A549 (cell line): ENCODE measurements at regions not wholly inside any gene's neighbourhood (a gene's known extent, or its start where the extent isn't known, plus 50 kb on each side); places are given as distances from the start of the nearest gene placed in this dataset.

Source experiments
- ATAC-seq, 2 experiments: fragments of 200-7000 bp in 1 of 2; fragments of >200 bp in 1 of 2; cut with Nextera tagmentation in 1 of 2; cut with Tn5 transposase in 1 of 2; 3 replicates each; pipeline versions ENCODE4 v1.8.0 to v1.9.1; 2018 to 2020; ENCODE audit warnings: mild to moderate bottlenecking in 1 of 2, moderate library complexity in 1 of 2
- CTCF ChIA-PET: fragments of 300-600 bp; sonication (Branson Sonifier 250); formaldehyde crosslinking; extraction: SDS; loops from one replicate; lab custom pipeline; 2021; ENCODE audit warnings: antibody characterized with exemption, inconsistent platforms; lab: Yijun Ruan, JAX
- POLR2A ChIA-PET: fragments of 350-600 bp; formaldehyde crosslinking; extraction: SDS; loops from one replicate; lab custom pipeline; 2021; ENCODE audit warnings: antibody characterized with exemption, inconsistent platforms; lab: Yijun Ruan, JAX
- DNase-seq, 2 experiments: peaks; one replicate each; pipeline versions ENCODE4 v3.0.0 to v3.0.0-alpha.2; 2011 to 2016; ENCODE audit warnings: low read depth in 1 of 2, low spot score in 1 of 2
- FAIRE-seq: peaks from 2 replicates; lab custom pipeline; 2011; peaks lifted over from hg19 to GRCh38; lab: Jason Lieb, UNC
- H3K27ac ChIP-seq, 2 experiments: fragments of >200 bp; sonication (Bioruptor Twin); formaldehyde crosslinking; 3 replicates each; pipeline ENCODE4 v1.5.1; 2016 to 2017
- H3K4me1 ChIP-seq: fragments of >200 bp; sonication (Bioruptor Twin); formaldehyde crosslinking; 3 replicates; pipeline ENCODE4 v1.6.1; 2016
- H3K4me2 ChIP-seq: fragments of >200 bp; sonication (Bioruptor Twin); formaldehyde crosslinking; 3 replicates; pipeline ENCODE4 v1.6.1; 2016
- H3K4me3 ChIP-seq: fragments of >200 bp; sonication (Bioruptor Twin); formaldehyde crosslinking; 3 replicates; pipeline ENCODE4 v1.5.1; 2016
- H3K9me3 ChIP-seq: fragments of >200 bp; sonication (Bioruptor Twin); formaldehyde crosslinking; 3 replicates; pipeline ENCODE4 v1.6.1; 2016
- CEBPB ChIP-seq, 2 experiments: fragments of >200 bp in 1 of 2; sonication (Bioruptor Twin) in 1 of 2; formaldehyde crosslinking in 1 of 2; IDR thresholded peaks; 2 replicates each; pipeline ENCODE4 v1.6.1; 2012 to 2016
- CHD4 ChIP-seq: fragments of 200-600 bp; sonication (generic); IDR thresholded peaks from 2 replicates; pipeline ENCODE4 v1.6.1; 2016; ENCODE audit warnings: antibody characterized with exemption, mild to moderate bottlenecking, borderline replicate concordance
- ESRRA ChIP-seq: fragments of 150-350 bp; IDR thresholded peaks from 2 replicates; pipeline ENCODE4 v1.6.1; 2014; ENCODE audit warnings: mild to moderate bottlenecking, low read length, borderline replicate concordance
- FOXS1 ChIP-seq: fragments of 250-450 bp; sonication (Bioruptor Pico); IDR thresholded peaks from 2 replicates; pipeline ENCODE4 v1.5.0; 2020; ENCODE audit warnings: mild to moderate bottlenecking, moderate library complexity
- HOXA7 ChIP-seq: fragments of 250-450 bp; sonication (Bioruptor Pico); IDR thresholded peaks from 2 replicates; pipeline ENCODE4 v1.5.0; 2020; ENCODE audit warnings: mild to moderate bottlenecking, moderate library complexity
- HOXB13 ChIP-seq: fragments of 250-450 bp; sonication (Bioruptor Pico); IDR thresholded peaks from 2 replicates; pipeline ENCODE4 v1.5.0; 2020; ENCODE audit warnings: low read depth, mild to moderate bottlenecking, moderate library complexity
- KDM1A ChIP-seq: fragments of 200-600 bp; sonication (generic); IDR thresholded peaks from 2 replicates; pipeline ENCODE4 v1.6.1; 2016; ENCODE audit warnings: low read depth, mild to moderate bottlenecking
- MAFK ChIP-seq: fragments of 450-650 bp; IDR thresholded peaks from 2 replicates; pipeline ENCODE4 v1.6.1; 2014; ENCODE audit not compliant: partially characterized antibody
- MAZ ChIP-seq: fragments of 150-350 bp; IDR thresholded peaks from 2 replicates; pipeline ENCODE4 v1.6.1; 2014; ENCODE audit warnings: antibody characterized with exemption, low read depth, low read length, borderline replicate concordance
- POLR2A ChIP-seq: IDR thresholded peaks from 2 replicates; pipeline ENCODE4 v1.6.1; 2012; ENCODE audit warnings: mild to moderate bottlenecking, low read length
- RAD21 ChIP-seq, 2 experiments: fragments of >200 bp in 1 of 2; sonication (Bioruptor Twin) in 1 of 2; formaldehyde crosslinking in 1 of 2; IDR thresholded peaks in 1 of 2; conservative IDR thresholded peaks in 1 of 2; 2 replicates in 1 of 2; 3 replicates in 1 of 2; pipeline ENCODE4 v1.6.1; 2012 to 2018; ENCODE audit warnings: inconsistent platforms in 1 of 2
- RCOR1 ChIP-seq: fragments of 150-350 bp; IDR thresholded peaks from 2 replicates; pipeline ENCODE4 v1.6.1; 2014; ENCODE audit warnings: antibody characterized with exemption, low read length, low read depth
- REST ChIP-seq: fragments of 200-600 bp; sonication (generic); IDR thresholded peaks from 2 replicates; pipeline ENCODE4 v1.6.1; 2016; ENCODE audit warnings: antibody characterized with exemption, mild to moderate bottlenecking, moderate library complexity
- RFX5 ChIP-seq: fragments of 450-650 bp; IDR thresholded peaks from 2 replicates; pipeline ENCODE4 v1.7.1; 2014; ENCODE audit warnings: antibody characterized with exemption, mild to moderate bottlenecking, moderate library complexity
- SMC3 ChIP-seq: fragments of >200 bp; sonication (Bioruptor Twin); formaldehyde crosslinking; IDR thresholded peaks from 3 replicates; pipeline ENCODE4 v1.6.1; 2018; ENCODE audit warnings: inconsistent platforms
- ZFP36 ChIP-seq: fragments of 450-650 bp; IDR thresholded peaks from 2 replicates; pipeline ENCODE4 v1.6.1; 2014; ENCODE audit warnings: borderline replicate concordance; ENCODE audit not compliant: partially characterized antibody
- ZSCAN20 ChIP-seq: fragments of 250-450 bp; sonication (Bioruptor Pico); IDR thresholded peaks from 2 replicates; pipeline ENCODE4 v1.8.0; 2022; ENCODE audit warnings: mild to moderate bottlenecking, moderate library complexity
- WGBS: methylation state at CpG from one replicate; pipeline ENCODE4 v1.1.6; 2017; ENCODE audit errors: missing lambda C conversion rate; 5-methylcytosine and 5-hydroxymethylcytosine counted together
- TF ChIP-seq, protein P1 (sequence below): fragments of >200 bp; sonication (Bioruptor Twin); formaldehyde crosslinking; IDR thresholded peaks from 3 replicates; pipeline ENCODE4 v1.5.1; 2016

DNA sequence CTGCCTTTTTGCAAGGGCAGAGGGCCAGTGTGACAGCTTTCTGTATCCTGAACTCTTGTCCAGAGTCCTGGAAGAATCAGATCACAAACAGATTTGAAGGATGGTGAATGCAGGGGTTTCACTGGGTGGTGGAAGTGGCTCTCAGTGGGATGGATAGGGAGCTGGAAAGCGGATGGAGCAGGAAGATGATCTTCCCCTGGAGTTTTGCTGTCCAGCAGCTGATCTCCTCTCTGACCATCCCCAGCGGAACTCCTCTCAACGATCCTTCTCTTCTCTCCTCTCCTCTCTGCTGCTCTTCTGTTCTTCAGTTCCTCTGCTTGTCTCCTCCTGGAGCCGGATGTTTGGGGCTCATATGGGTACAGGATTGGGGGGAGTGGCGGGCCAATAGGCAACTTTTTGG, 108.3 kb upstream of the HMHB1 start:
- ChIA-PET CTCF (no interaction called here), POLR2A (no interaction called here)
- Histone ChIP-seq H3K4me3 (no peak overlapping the region), H3K4me2 (no peak overlapping the region), H3K4me1 (no peaks in the 10 kb centered on the region), H3K27ac (no peak overlapping the region), H3K9me3 (no peaks in the 10 kb centered on the region)
- DNase-seq (no peak), ATAC-seq (no peak), FAIRE-seq (no peak)
- WGBS, result 79% methylated on average over 5 of the region's 5 CpGs
- TF ChIP-seq ZFP36 (no peak), REST (peak; percentile 24; the same call in 1 of the 2 replicates)

DNA sequence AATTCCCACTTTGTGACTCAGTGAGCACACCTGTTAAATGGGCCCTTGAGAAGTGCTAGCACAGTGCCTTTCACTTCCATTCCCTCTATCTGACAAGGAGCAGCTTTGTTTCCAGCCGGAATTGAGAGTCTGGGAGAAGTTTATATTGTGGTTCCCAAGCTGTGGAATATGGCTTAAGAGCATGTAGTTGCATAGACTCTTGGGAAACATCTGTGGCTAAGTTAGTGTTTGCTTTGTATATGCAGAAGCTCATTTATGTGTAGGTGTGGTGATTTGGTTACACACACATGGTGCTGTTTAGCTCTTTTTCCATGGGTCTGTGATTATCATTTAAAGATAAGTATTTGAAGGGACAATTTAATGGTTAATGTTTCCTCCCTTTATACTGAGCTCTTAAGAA, 110.5 kb upstream of the HMHB1 start:
- POLR2A ChIA-PET, result no interaction called here
- 93% methylated on average over 1 of the region's 1 CpG for WGBS
- ATAC-seq (no peak), DNase-seq (no peak), FAIRE-seq (no peak)
- Histone ChIP-seq H3K4me2 (no peak overlapping the region), H3K4me3 (no peak overlapping the region), H3K4me1 (no peaks in the 10 kb centered on the region), H3K27ac (no peak overlapping the region), H3K9me3 (no peaks in the 10 kb centered on the region)
- CTCF ChIA-PET, result interaction anchor here (0.9 kb wide), 1 partner anchor 11 kb away, joined by 3 read pairs; no protein-coding TSS in a partner anchor
- TF ChIP-seq MAFK (no peak), KDM1A (no peak), MAZ (no peak), HOXA7 (no peak), FOXS1 (no peak), RFX5 (no peak), ESRRA (no peak), RCOR1 (no peak)

DNA sequence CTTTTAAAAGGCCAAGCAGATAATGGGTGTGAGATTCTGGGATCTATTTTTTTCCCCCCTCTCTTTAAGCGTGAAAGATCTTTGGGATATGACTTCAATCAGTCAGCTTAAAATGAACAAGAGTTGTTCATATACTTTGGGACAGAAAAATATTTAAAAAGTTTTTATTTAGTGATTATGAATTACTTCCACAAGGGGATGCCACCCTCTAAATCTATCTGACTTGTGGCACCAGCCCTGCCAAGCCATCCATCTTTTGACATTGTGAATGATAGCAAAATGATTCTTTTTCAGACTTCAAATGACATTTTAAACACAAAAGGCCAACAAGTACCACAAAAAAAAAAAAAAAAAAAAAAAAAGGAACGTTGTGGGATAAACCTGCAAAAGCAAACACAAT, 111.0 kb upstream of the HMHB1 start:
- no peak overlapping the region for H3K4me2 ChIP-seq
- ATAC-seq (no peak), DNase-seq (no peak), FAIRE-seq (no peak)
- ChIA-PET CTCF (interaction anchor here (1.3 kb wide), 1 partner anchor 8 kb away, joined by 4 read pairs; no protein-coding TSS in a partner anchor), POLR2A (no interaction called here)
- H3K27ac ChIP-seq, result no peak overlapping the region
- WGBS, result 64% methylated on average over 2 of the region's 2 CpGs
- H3K4me3 ChIP-seq, result no peak overlapping the region
- H3K4me1 ChIP-seq, result no peaks in the 10 kb centered on the region
- TF ChIP-seq POLR2A (no peak), ZSCAN20 (no peak), ZFP36 (no peak), CEBPB (IDR thresholded peaks at IDR 0.05) (no peak), HOXB13 (CRISPR knock-in tag) (no peak), SMC3 (no peak), CHD4 (no peak), RAD21 (conservative IDR thresholded peaks at IDR 0.05 in 1 of 2, IDR thresholded peaks at IDR 0.05 in 1 of 2) (peak in 1 of 2 experiments; percentile 12; a peak in 1 of 5 replicates)
- TF ChIP-seq, protein P1, sequence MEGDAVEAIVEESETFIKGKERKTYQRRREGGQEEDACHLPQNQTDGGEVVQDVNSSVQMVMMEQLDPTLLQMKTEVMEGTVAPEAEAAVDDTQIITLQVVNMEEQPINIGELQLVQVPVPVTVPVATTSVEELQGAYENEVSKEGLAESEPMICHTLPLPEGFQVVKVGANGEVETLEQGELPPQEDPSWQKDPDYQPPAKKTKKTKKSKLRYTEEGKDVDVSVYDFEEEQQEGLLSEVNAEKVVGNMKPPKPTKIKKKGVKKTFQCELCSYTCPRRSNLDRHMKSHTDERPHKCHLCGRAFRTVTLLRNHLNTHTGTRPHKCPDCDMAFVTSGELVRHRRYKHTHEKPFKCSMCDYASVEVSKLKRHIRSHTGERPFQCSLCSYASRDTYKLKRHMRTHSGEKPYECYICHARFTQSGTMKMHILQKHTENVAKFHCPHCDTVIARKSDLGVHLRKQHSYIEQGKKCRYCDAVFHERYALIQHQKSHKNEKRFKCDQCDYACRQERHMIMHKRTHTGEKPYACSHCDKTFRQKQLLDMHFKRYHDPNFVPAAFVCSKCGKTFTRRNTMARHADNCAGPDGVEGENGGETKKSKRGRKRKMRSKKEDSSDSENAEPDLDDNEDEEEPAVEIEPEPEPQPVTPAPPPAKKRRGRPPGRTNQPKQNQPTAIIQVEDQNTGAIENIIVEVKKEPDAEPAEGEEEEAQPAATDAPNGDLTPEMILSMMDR, result peak; percentile 8; the same call in 1 of the 3 replicates
- H3K9me3 ChIP-seq, result no peaks in the 10 kb centered on the region
